GM23338 (cell line): ENCODE measurements at regions not wholly inside any gene's neighbourhood (a gene's known extent, or its start where the extent isn't known, plus 50 kb on each side); places are given as distances from the start of the nearest gene placed in this dataset.

Experiments
- ATAC-seq: fragments of 200-7000 bp; cut with Tn5 transposase; 3 replicates; pipeline ENCODE4 v1.9.1; 2020
- DNase-seq: peaks from one replicate; pipeline ENCODE4 v3.0.0-alpha.2; 2015; ENCODE audit warnings: low spot score
- H2AFZ ChIP-seq: fragments of 200-600 bp; sonication (generic); 2 replicates; pipeline ENCODE4 v1.8.0; 2016; ENCODE audit warnings: antibody characterized with exemption, mild to moderate bottlenecking, moderate library complexity
- H3F3A ChIP-seq: fragments of 200-600 bp; sonication (generic); replicated peaks from 2 replicates; pipeline ENCODE4 v1.8.0; 2017; ENCODE audit warnings: antibody characterized with exemption, mixed run types, low read depth
- H3K27ac ChIP-seq: fragments of 200-600 bp; sonication (generic); 2 replicates; pipeline ENCODE4 v1.6.1; 2016; ENCODE audit warnings: low read depth
- H3K27me3 ChIP-seq: fragments of 200-600 bp; sonication (generic); 2 replicates; pipeline ENCODE4 v1.8.0; 2016; ENCODE audit warnings: mild to moderate bottlenecking, mixed run types, moderate library complexity; ENCODE audit not compliant: insufficient read depth
- H3K36me3 ChIP-seq: fragments of 200-600 bp; sonication (generic); 2 replicates; pipeline ENCODE4 v1.8.0; 2016; ENCODE audit warnings: mild to moderate bottlenecking; ENCODE audit not compliant: insufficient read depth
- H3K4me1 ChIP-seq: fragments of 200-600 bp; sonication (generic); 2 replicates; pipeline ENCODE4 v1.8.0; 2016; ENCODE audit warnings: mild to moderate bottlenecking, moderate library complexity; ENCODE audit not compliant: insufficient read depth
- H3K4me2 ChIP-seq: fragments of 200-600 bp; sonication (generic); 2 replicates; pipeline ENCODE4 v1.7.1; 2017; ENCODE audit warnings: mixed run types
- H3K4me3 ChIP-seq: fragments of 200-600 bp; sonication (generic); 2 replicates; pipeline ENCODE4 v1.6.1; 2016; ENCODE audit warnings: mixed run types
- H3K79me2 ChIP-seq: fragments of 200-600 bp; sonication (generic); replicated peaks from 2 replicates; pipeline ENCODE4 v1.8.0; 2017; ENCODE audit warnings: mild to moderate bottlenecking; ENCODE audit not compliant: insufficient read depth
- H3K9me2 ChIP-seq: fragments of 200-600 bp; sonication (generic); 2 replicates; pipeline ENCODE4 v1.8.0; 2017; ENCODE audit not compliant: insufficient read depth
- H4K20me1 ChIP-seq: fragments of 200-600 bp; sonication (generic); replicated peaks from 2 replicates; pipeline ENCODE4 v1.8.0; 2017; ENCODE audit warnings: mild to moderate bottlenecking; ENCODE audit not compliant: insufficient read depth
- H3K27ac Mint-ChIP-seq: 2 replicates; pipeline ENCODE4 v1.8.0; 2020; ENCODE audit warnings: inconsistent platforms, mild to moderate bottlenecking, moderate library complexity, mixed read lengths
- H3K27me3 Mint-ChIP-seq: 3 replicates; pipeline ENCODE4 v1.8.0; 2022; ENCODE audit warnings: low read depth, mild to moderate bottlenecking, moderate library complexity, mixed read lengths, inconsistent platforms; ENCODE audit not compliant: insufficient read depth, poor library complexity
- H3K36me3 Mint-ChIP-seq: 3 replicates; pipeline ENCODE4 v1.8.0; 2021; ENCODE audit warnings: low read depth, mild to moderate bottlenecking, inconsistent platforms, moderate library complexity, mixed read lengths
- H3K4me1 Mint-ChIP-seq: 3 replicates; pipeline ENCODE4 v1.8.0; 2020; ENCODE audit warnings: mild to moderate bottlenecking, inconsistent platforms, mixed read lengths
- H3K4me3 Mint-ChIP-seq: 3 replicates; pipeline ENCODE4 v1.8.0; 2021; ENCODE audit warnings: moderate library complexity, mild to moderate bottlenecking, inconsistent platforms, mixed read lengths
- H3K9me3 Mint-ChIP-seq: 3 replicates; pipeline ENCODE4 v1.8.0; 2020; ENCODE audit warnings: moderate library complexity, mild to moderate bottlenecking, inconsistent platforms, mixed read lengths
- CREB1 ChIP-seq: fragments of 250-450 bp; sonication (Bioruptor Pico); IDR thresholded peaks from 2 replicates; pipeline ENCODE4 v1.5.0; 2020; ENCODE audit warnings: low read depth, mild to moderate bottlenecking, moderate library complexity
- EZH2 ChIP-seq: fragments of 200-600 bp; sonication (generic); IDR thresholded peaks from one replicate; pipeline ENCODE4 v1.8.0; 2017; ENCODE audit warnings: antibody characterized with exemption, mild to moderate bottlenecking, low read depth; ENCODE audit not compliant: unreplicated experiment
- EZH2phosphoT487 ChIP-seq: fragments of 200-600 bp; sonication (generic); IDR thresholded peaks from one replicate; pipeline ENCODE4 v1.8.1; 2018; ENCODE audit warnings: antibody characterized with exemption; ENCODE audit not compliant: unreplicated experiment
- JUNB ChIP-seq: IDR thresholded peaks from one replicate; pipeline ENCODE4 v1.6.1; 2016; ENCODE audit warnings: antibody characterized with exemption; ENCODE audit not compliant: unreplicated experiment
- NANOG ChIP-seq: IDR thresholded peaks from 2 replicates; pipeline ENCODE4 v1.6.1; 2016; ENCODE audit warnings: antibody characterized with exemption, borderline replicate concordance
- POLR2AphosphoS5 ChIP-seq: IDR thresholded peaks from 2 replicates; pipeline ENCODE4 v1.6.1; 2016; ENCODE audit warnings: antibody characterized with exemption, low read depth
- STAT1 ChIP-seq: IDR thresholded peaks from one replicate; pipeline ENCODE4 v1.6.1; 2016; ENCODE audit warnings: antibody characterized with exemption; ENCODE audit not compliant: unreplicated experiment
- ZNF114 ChIP-seq: fragments of 250-450 bp; sonication (Bioruptor Pico); IDR thresholded peaks from 2 replicates; pipeline ENCODE4 v1.5.0; 2020; ENCODE audit warnings: mild to moderate bottlenecking, moderate library complexity
- ZNF331 ChIP-seq: fragments of 250-450 bp; sonication (Bioruptor Pico); IDR thresholded peaks from 2 replicates; pipeline ENCODE4 v1.5.0; 2020; ENCODE audit warnings: low read depth, mild to moderate bottlenecking, moderate library complexity
- TF ChIP-seq, protein P1 (sequence below): IDR thresholded peaks from 2 replicates; pipeline ENCODE4 v1.6.1; 2016; ENCODE audit warnings: antibody characterized with exemption
- TF ChIP-seq, protein P2 (sequence below), 2 experiments: fragments of 200-600 bp in 1 of 2; sonication (generic) in 1 of 2; conservative IDR thresholded peaks; 2 replicates each; pipeline versions ENCODE4 v1.5.1 to v1.6.1; 2016 to 2017; ENCODE audit warnings: antibody characterized with exemption in 2 of 2, low read depth in 2 of 2, mild to moderate bottlenecking in 2 of 2, moderate library complexity in 1 of 2
- TF ChIP-seq, protein P3 (sequence below): fragments of 250-450 bp; sonication (Bioruptor Pico); IDR thresholded peaks from 2 replicates; pipeline ENCODE4 v1.5.0; 2020; ENCODE audit warnings: mild to moderate bottlenecking, moderate library complexity
- TF ChIP-seq, protein P4 (sequence below): IDR thresholded peaks from one replicate; pipeline ENCODE4 v1.6.1; 2018; ENCODE audit warnings: antibody characterized with exemption; ENCODE audit not compliant: unreplicated experiment

DNA sequence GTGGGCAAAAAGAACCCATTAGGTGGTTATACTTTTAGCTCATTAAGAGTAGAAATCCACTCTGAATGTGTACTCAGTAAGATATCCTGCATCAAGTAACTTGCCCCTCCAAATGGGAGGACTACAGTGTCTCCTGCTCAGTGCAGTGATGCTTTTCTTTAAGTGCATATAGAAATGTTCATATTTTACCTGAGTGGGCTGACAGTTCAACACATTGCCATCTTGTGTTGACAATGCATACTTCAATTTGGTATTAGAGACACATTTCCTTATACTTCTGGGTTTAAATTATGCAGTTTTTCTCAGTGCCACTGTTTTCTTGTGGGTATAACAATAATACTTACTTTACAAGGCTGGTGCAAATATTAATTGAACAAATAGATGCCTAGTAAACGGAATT, 318.6 kb upstream of the TMPRSS15 start:
- Histone ChIP-seq H3K36me3 (no peaks in the 10 kb centered on the region), H3K9me2 (no peaks in the 10 kb centered on the region), H3K4me1 (no peaks in the 10 kb centered on the region), H3K4me3 (no peak overlapping the region), H4K20me1 (no peaks in the 10 kb centered on the region), H3K27ac (no peak overlapping the region), H3F3A (no peaks in the 10 kb centered on the region), H3K4me2 (no peak overlapping the region), H2AFZ (peak overlapping the region; percentile 8; the same call in 1 of the 2 replicates), H3K79me2 (no peaks in the 10 kb centered on the region), H3K27me3 (no peaks in the 10 kb centered on the region)
- H3K4me1 Mint-ChIP-seq = peaks cover 2% of the 10 kb centered on the region; the same call in 1 of the 3 replicates
- TF ChIP-seq EZH2phosphoT487 = no peak
- TF ChIP-seq, protein P1, sequence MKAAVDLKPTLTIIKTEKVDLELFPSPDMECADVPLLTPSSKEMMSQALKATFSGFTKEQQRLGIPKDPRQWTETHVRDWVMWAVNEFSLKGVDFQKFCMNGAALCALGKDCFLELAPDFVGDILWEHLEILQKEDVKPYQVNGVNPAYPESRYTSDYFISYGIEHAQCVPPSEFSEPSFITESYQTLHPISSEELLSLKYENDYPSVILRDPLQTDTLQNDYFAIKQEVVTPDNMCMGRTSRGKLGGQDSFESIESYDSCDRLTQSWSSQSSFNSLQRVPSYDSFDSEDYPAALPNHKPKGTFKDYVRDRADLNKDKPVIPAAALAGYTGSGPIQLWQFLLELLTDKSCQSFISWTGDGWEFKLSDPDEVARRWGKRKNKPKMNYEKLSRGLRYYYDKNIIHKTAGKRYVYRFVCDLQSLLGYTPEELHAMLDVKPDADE = no peak
- no peak for TF ChIP-seq STAT1
- TF ChIP-seq EZH2 = no peak
- no peak for TF ChIP-seq ZNF331 (CRISPR knock-in tag)
- TF ChIP-seq, protein P2, sequence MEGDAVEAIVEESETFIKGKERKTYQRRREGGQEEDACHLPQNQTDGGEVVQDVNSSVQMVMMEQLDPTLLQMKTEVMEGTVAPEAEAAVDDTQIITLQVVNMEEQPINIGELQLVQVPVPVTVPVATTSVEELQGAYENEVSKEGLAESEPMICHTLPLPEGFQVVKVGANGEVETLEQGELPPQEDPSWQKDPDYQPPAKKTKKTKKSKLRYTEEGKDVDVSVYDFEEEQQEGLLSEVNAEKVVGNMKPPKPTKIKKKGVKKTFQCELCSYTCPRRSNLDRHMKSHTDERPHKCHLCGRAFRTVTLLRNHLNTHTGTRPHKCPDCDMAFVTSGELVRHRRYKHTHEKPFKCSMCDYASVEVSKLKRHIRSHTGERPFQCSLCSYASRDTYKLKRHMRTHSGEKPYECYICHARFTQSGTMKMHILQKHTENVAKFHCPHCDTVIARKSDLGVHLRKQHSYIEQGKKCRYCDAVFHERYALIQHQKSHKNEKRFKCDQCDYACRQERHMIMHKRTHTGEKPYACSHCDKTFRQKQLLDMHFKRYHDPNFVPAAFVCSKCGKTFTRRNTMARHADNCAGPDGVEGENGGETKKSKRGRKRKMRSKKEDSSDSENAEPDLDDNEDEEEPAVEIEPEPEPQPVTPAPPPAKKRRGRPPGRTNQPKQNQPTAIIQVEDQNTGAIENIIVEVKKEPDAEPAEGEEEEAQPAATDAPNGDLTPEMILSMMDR (conservative IDR thresholded peaks at IDR 0.05; ENCODE audit: low read depth in 2 of 2) = no peak; a peak in 1 of 4 replicates
- TF ChIP-seq JUNB = no peak
- TF ChIP-seq, protein P3, sequence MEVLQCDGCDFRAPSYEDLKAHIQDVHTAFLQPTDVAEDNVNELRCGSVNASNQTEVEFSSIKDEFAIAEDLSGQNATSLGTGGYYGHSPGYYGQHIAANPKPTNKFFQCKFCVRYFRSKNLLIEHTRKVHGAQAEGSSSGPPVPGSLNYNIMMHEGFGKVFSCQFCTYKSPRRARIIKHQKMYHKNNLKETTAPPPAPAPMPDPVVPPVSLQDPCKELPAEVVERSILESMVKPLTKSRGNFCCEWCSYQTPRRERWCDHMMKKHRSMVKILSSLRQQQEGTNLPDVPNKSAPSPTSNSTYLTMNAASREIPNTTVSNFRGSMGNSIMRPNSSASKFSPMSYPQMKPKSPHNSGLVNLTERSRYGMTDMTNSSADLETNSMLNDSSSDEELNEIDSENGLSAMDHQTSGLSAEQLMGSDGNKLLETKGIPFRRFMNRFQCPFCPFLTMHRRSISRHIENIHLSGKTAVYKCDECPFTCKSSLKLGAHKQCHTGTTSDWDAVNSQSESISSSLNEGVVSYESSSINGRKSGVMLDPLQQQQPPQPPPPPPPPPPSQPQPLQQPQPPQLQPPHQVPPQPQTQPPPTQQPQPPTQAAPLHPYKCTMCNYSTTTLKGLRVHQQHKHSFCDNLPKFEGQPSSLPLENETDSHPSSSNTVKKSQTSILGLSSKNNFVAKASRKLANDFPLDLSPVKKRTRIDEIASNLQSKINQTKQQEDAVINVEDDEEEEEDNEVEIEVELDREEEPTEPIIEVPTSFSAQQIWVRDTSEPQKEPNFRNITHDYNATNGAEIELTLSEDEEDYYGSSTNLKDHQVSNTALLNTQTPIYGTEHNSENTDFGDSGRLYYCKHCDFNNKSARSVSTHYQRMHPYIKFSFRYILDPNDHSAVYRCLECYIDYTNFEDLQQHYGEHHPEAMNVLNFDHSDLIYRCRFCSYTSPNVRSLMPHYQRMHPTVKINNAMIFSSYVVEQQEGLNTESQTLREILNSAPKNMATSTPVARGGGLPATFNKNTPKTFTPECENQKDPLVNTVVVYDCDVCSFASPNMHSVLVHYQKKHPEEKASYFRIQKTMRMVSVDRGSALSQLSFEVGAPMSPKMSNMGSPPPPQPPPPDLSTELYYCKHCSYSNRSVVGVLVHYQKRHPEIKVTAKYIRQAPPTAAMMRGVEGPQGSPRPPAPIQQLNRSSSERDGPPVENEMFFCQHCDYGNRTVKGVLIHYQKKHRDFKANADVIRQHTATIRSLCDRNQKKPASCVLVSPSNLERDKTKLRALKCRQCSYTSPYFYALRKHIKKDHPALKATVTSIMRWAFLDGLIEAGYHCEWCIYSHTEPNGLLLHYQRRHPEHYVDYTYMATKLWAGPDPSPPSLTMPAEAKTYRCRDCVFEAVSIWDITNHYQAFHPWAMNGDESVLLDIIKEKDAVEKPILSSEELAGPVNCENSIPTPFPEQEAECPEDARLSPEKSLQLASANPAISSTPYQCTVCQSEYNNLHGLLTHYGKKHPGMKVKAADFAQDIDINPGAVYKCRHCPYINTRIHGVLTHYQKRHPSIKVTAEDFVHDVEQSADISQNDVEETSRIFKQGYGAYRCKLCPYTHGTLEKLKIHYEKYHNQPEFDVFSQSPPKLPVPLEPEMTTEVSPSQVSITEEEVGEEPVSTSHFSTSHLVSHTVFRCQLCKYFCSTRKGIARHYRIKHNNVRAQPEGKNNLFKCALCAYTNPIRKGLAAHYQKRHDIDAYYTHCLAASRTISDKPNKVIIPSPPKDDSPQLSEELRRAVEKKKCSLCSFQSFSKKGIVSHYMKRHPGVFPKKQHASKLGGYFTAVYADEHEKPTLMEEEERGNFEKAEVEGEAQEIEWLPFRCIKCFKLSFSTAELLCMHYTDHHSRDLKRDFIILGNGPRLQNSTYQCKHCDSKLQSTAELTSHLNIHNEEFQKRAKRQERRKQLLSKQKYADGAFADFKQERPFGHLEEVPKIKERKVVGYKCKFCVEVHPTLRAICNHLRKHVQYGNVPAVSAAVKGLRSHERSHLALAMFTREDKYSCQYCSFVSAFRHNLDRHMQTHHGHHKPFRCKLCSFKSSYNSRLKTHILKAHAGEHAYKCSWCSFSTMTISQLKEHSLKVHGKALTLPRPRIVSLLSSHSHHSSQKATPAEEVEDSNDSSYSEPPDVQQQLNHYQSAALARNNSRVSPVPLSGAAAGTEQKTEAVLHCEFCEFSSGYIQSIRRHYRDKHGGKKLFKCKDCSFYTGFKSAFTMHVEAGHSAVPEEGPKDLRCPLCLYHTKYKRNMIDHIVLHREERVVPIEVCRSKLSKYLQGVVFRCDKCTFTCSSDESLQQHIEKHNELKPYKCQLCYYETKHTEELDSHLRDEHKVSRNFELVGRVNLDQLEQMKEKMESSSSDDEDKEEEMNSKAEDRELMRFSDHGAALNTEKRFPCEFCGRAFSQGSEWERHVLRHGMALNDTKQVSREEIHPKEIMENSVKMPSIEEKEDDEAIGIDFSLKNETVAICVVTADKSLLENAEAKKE = no peak
- no peak for TF ChIP-seq POLR2AphosphoS5
- TF ChIP-seq ZNF114 (CRISPR knock-in tag) = no peak
- no peak for TF ChIP-seq NANOG
- TF ChIP-seq, protein P4, sequence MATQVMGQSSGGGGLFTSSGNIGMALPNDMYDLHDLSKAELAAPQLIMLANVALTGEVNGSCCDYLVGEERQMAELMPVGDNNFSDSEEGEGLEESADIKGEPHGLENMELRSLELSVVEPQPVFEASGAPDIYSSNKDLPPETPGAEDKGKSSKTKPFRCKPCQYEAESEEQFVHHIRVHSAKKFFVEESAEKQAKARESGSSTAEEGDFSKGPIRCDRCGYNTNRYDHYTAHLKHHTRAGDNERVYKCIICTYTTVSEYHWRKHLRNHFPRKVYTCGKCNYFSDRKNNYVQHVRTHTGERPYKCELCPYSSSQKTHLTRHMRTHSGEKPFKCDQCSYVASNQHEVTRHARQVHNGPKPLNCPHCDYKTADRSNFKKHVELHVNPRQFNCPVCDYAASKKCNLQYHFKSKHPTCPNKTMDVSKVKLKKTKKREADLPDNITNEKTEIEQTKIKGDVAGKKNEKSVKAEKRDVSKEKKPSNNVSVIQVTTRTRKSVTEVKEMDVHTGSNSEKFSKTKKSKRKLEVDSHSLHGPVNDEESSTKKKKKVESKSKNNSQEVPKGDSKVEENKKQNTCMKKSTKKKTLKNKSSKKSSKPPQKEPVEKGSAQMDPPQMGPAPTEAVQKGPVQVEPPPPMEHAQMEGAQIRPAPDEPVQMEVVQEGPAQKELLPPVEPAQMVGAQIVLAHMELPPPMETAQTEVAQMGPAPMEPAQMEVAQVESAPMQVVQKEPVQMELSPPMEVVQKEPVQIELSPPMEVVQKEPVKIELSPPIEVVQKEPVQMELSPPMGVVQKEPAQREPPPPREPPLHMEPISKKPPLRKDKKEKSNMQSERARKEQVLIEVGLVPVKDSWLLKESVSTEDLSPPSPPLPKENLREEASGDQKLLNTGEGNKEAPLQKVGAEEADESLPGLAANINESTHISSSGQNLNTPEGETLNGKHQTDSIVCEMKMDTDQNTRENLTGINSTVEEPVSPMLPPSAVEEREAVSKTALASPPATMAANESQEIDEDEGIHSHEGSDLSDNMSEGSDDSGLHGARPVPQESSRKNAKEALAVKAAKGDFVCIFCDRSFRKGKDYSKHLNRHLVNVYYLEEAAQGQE = no peak
- no peak for TF ChIP-seq CREB1 (CRISPR knock-in tag)
- ATAC-seq (no peak), DNase-seq (no peak)
- no peak overlapping the region for H3K27ac Mint-ChIP-seq
- no peaks in the 10 kb centered on the region for H3K36me3 Mint-ChIP-seq
- H3K27me3 Mint-ChIP-seq = no peaks in the 10 kb centered on the region
- H3K4me3 Mint-ChIP-seq = no peak overlapping the region
- H3K9me3 Mint-ChIP-seq = no peaks in the 10 kb centered on the region
